HS-27A (cell line): ENCODE measurements at regions not wholly inside any gene's neighbourhood (a gene's known extent, or its start where the extent isn't known, plus 50 kb on each side); places are given as distances from the start of the nearest gene placed in this dataset.

Experiments used
- DNase-seq: peaks from one replicate; pipeline ENCODE4 v3.0.0-alpha.2; 2012; ENCODE audit warnings: low read depth, missing footprints

DNA sequence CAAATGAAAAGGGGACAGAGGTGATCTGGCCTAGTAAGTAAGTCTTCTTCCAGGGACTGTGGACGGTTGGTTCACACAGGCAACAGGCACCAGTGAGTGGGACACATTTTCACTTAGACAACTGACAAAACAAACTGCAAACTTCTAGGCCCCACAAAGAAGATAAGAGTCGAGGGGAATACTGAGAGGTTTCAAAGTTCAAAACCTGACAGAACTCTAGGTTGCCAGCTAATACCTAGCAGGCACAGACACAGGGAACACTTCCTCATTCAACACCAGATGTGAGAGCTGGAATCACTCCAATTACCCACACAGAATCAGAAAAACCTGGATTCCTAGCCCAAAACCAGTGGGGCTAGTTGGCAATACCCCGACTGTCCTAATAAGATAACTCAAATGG lies 621.7 kb downstream of the ZPLD1 start:
- DNase-seq, result no peak

DNA sequence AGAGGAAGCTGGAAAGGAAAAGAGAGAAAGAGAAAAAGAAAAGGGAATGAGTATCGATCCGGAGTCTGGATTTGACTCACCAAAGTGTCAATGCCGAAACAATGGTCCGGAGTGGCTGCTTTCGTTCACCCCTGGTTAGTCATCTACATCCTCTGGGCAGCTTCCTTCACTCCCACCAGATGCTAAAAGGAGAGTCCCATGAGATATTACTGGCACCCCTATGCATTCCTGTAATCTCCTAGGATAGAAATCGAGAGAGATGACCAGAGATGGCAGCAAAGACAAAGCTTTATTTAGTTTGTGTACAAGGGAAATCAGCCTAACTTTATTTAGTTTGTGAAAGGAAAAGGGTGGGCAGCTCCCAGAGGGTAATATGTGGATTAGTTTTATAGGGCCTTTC lies 622.2 kb downstream of the ZPLD1 start:
- DNase-seq, result no peak

DNA sequence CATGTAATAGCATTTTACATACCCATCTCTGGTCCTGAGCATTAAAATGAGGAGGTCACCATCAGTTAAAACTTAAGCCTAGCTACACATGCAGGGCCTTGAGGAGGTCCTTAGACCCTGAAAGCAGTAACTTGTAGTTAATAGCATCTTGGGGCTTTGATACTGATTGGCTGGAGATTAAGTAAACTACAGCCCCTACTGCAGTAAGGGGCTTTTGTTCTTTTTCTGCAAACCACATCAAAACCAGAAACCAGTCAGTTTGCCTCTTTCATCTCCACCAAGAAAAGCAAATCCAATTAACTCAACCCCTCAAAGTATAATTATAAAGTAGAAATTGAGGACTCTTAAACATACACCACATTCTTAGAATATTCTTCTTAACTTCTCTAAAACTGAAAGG lies 622.7 kb downstream of the ZPLD1 start:
- no peak for DNase-seq

DNA sequence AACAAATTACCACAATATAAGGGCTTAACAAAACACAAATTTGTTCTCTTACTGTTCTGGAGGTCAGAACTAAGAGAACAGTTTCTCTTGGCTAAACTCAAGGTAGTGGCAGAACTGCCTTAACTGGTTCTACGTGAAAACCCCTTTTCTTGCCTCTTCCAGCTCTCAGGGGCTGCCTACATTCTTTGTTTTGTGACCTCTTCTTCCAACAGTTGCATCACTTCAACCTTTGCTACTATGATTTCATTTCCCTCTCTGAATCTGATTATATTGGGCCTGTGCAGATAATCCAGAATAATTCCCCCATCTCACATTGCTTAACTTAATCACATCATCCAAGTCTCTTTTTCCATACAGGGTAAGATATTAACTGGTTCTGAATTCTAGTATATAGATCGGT lies 624.6 kb downstream of the ZPLD1 start:
- no peak for DNase-seq

DNA sequence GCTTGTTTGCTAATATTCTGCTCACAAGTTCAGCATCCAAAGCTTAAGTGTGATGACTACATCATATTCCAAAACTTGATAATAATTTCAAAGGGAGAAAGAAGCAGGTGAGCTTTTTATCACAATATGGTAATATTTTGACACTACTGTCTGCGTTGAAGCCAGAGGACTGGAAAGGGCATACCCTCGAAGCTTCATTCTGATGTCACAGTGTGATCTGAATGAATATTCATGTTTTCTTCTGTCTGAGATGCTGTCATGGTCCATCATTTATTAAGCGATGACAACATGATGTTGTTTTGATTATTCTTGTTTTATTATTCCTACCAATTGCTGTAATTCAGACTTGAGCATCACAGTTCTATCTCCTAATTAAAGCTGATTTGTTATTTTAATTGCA lies 625.4 kb downstream of the ZPLD1 start:
- DNase-seq, result no peak

DNA sequence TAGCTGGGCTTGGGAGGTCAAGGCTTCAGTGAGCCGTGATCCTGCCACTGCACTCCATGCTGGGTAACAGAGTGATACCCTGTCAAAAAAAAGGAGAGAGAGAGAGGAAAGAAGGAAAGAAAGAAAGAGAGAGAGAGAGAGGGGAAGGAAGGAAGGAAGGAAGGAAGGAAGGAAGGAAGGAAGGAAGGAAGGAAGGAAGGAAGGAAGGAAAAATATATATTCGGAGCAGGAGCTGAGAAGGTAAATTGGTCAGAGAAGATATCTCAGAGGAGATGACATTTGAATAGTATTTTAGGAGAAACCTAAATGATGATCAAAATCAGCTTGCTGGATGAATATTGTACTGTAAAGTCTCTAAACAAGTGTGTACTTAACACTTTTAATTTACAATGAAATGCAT lies 633.1 kb downstream of the ZPLD1 start:
- no peak for DNase-seq

DNA sequence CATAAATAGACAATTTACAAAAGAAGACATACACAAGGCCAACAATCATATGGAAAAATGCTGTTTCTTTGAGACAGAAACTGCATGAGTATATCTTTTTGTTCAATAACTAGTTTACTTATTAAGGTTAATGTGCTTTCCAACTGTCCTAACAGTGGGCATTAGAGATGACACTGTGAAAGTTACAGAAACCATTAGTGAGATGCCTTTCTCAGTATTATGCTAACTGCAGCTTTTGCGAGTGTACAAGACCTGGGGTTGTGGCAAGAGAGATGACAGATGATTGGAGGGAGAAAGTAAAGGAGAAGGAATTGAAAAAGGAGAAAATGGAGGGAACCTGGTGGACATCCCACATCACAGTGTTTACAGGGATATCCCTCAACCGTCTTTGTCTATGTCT lies 640.5 kb downstream of the ZPLD1 start:
- DNase-seq, result no peak

DNA sequence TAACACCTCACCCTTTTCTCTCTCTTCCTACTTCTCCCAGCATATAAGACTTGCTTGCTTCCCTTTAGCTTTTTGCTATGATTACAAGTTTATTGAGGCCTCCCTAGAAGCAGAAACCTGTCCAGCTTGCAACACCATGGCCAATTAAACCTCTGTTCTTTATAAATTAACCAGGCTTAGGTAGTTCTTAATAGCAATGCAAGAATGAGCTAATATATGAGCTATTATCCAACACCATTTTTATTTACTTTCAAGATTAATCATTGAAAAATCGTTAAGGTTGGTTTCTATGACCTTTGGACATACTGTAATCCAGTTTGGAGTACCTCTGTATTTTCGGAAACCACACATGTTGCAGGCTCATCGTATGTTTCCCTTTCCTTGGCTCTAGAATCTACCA lies 643.1 kb downstream of the ZPLD1 start:
- no peak for DNase-seq

DNA sequence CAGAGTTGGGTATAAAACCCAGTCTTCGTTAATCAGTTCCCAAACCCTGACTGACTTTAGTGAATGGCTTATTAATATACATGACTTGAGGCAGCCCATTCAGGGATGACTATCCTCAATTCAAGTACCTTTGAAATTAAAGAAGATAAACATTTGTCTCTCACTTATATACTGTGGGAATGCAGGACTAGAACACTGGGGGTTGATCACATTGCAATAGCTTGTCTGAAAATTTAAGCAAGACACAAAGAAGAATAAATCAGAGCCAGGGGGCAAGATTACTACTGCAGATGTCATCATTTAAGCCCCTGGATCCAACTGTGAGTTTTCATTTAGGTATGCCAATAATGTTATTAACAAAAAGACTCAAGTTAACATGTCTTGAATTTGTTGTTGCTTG lies 647.7 kb downstream of the ZPLD1 start:
- DNase-seq, result no peak

DNA sequence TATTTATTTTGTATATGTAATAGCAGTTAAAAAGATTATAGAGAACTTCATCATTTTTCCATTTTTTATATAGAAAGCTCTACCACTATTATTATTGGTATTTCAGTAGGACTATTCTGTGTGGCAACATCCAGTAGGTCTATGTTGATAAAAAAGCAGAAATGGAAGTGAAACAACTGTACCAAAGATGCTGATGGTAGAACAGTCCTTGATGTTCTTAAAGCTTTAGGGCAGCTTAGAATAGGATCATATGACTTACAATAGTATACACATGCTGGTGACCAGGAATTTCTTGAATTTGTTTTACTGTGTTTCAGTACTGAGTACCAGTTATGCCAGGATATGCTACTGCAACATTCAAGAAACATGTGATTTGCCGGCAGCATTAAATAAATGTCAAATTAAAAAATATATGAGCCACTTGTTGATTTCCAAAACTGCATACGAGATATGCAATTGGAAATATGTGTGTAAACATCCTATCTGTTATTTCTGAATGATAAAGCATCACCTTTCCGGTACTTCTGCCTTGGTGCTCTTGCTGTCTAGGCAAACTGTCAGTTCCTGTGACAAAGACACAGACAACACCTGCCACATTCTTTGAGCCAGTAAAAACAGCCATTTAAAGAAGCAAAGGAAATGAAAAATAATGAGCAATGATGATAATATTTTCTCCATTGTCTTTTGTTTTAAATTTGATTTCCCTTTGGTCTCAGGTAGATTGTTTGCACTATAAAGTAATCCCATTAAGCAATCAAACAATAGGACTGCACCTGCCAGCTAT lies 649.2 kb downstream of the ZPLD1 start:
- no peak for DNase-seq

DNA sequence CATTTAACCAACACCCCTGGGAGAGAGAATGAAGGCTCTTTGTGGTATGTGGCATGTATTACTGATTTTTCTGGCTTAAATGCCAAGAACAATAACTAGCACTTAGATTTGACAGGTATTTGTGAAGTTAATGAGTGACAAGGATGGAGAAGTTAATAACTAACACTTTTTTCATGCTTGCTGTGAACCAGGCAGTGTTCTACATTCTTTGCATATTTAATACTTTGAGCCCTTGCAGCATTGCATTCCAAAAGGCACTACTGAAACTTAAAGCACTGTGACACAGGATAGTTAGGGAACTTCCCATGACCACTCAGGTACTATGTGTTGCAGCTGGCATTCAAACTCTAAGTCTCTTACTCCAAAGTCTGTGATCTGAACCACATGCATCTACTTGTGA lies 650.6 kb downstream of the ZPLD1 start:
- DNase-seq, result no peak

DNA sequence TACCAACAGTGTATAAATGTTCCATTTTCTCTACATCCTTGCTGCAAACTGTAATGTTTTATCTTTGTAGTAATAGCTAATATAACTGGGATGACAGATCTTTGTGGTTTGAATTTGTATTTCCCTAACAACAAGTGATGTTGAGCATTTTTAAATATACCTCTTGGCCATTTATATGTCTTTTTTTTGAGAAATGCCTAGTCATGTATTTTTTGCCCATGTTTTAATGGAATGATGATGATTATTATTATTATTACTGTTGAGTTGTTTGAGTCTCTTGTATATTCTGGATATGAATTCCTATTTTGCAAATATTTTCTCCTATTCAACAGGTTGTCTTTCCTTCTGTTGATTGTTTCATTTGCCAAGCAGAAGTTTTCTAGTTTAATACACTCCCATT lies 654.9 kb downstream of the ZPLD1 start:
- DNase-seq, result no peak

DNA sequence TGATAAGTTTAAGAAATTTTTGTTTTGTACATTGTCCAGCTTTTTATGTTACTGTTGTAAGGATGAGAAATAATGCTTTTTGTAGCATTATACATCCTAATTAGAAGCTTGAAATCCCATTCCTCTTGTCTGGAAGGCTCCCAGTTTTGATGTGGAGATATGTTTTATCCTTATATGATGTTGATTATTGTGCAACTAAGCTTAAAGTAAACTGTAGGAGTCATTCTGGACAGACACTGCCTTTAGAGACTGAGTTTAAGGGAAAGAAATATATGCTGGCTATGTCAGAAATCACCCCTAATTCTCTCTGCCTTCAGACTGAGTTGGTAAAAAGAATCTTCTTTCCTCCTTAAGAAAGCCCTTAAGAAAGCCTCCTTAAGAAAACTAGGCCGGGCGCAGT lies 670.4 kb downstream of the ZPLD1 start:
- DNase-seq, result no peak

DNA sequence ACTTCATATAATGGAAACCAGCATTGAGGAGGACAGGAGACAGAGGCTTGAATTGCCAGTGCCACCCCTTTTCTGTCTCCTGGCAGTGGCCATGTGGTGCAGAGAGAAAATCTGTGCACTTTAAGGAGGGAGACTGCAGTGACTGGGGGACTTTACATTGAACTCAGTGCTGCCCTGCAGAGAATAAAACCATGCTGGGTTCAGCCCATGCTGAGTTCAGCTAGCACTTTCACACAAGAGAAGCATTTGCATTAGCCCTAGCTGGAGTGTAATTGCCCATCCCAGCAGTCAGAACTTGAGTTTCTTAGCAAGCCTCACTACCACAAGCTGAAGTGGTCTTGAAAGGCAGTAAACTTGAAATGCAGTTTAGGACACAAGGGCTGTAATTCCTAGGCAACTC lies 677.5 kb downstream of the ZPLD1 start:
- no peak for DNase-seq

DNA sequence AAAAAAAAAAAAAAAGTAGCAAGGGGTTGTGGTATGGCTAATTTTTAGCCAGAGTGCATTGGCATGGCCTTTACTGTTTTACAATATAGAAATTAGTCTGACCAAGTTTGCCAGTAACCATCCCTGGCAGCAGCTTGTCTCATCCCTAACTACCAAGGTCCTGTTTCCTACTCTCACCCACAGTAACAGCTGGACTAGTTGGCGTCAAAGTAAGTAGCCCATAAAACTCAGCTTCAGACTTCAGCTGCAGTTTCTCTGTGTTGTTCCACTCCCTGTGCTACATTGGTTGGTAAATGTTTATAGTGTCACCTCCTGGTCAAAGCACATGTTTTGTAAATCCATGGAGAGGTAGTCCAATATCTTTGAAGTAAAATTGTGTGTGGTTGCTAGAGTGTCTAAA lies 691.3 kb downstream of the ZPLD1 start:
- no peak for DNase-seq

DNA sequence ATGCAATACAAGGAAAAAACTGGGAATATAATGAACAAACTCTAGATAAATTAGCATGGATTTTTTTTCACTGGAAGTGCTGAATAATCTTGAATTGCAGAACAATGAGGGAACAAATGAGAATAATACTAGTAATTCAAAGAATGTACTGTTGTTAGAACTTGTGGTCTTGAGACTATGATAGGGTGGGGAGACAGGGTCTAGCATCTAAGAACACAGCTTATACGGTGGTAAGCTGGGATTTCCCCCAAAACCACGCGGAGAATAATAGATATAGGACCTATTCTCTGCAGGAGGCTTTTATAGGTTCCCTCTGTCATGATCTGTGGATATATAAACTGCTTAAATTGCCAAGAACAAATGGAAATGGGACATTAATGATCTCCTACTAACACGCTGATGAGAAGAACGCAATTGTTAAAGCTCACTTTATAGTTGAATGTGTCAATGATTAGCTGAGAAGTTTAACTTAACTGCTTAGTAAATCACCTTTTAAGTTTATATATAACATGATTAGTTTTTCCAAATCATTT lies 692.3 kb downstream of the ZPLD1 start:
- DNase-seq, result no peak

DNA sequence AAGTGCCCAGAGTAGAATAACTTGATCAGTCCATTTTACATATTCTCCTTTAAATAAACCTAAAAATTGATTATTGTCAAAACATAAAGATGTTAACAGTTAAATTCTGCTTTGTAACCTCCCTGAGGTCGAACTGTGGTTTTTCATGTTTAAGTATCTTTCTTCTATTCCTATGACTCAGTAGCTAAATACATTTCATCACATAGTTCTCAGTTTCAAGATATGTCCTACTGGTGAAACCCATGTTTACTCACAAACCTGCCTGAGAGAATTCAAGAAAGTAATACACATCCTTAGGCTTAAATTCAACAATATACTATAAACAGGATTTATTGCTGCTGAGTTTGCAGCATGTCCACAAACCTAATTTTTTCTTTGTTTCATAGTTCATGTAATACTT lies 692.9 kb downstream of the ZPLD1 start:
- no peak for DNase-seq

DNA sequence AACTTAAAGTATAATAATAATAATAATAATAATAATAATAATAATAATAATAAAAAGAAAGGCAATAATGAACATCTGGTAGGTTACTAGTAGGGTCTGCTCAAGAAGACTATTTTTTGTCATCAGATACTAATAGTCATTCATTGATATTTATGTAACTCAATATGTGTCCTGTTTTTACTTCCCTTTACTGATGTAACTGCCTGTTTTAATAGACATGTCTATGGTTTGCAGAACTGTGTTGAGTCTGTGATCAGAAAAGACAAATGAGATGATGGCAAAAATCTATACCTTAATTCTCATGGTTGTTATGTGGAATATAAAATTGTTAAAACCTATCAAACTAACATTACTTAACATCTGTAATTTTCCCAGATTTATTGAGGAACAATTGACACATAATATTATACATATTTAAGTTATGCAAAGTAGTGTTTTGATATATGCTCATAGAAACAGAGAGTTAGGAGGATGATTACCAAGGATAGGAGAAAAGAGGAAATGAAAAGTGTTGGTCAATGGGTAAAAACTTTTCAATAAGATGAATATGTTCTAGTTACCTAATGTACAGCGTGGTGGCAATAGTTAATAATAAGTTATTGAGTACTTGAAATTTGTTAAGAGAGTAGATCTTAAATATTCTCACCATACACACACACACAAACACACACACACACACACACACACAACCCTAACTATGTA lies 699.4 kb downstream of the ZPLD1 start:
- no peak for DNase-seq

DNA sequence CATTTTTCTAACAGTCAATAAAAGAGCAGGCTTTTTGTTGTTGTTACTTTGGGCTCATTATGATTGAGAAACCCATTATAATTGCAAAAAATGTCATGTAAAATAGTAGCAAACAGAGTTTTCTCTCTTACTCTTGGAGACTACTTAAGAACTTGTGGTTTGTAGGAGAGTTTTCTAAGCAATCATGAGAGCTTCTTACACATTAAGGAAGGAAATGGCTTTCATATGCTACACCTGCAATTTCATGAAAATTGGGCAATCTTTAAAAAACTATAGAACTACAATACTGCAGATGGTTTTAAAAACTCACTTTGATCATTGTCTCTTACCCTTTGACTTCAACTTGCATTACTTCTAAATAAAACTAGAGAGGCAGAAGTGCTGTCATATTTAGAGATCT lies 701.8 kb downstream of the ZPLD1 start:
- no peak for DNase-seq

DNA sequence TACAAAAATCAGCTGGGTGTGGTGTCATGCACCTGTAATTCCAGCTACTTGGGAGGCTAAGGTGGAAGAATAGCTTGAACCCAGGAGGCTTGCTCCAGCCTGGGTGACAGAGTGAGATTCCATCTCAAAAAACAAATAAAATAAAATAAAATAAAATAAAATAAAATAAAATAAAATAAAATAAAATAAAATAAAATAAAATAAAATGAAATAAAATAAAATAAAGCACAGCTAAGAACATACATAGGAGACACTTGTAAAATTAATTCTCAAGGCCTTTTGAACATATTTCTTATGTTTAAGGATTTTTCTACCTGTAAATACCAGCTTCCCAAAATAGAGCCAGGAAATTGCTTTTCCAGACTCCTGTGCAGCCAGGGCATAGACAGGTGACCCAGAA lies 703.0 kb downstream of the ZPLD1 start:
- no peak for DNase-seq

DNA sequence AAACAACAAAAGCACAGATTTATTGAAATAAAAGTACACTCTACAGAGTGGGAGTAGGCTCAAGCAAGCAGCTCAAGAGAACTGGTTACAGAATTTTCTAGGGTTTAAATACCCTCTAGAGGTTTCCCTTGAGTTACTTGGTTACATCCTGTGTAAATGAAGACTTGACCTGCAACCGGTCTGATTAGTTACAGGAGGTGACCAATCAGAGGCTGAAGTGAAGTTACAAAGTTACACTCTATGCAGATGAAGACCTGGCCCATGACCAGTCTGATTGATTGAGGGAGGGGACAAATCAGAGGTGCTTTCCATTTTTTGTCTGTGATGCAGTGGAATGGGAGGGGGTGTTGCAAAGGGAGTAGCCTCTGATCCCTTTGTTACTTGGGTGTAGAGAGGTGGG lies 723.4 kb downstream of the ZPLD1 start:
- DNase-seq, result no peak

DNA sequence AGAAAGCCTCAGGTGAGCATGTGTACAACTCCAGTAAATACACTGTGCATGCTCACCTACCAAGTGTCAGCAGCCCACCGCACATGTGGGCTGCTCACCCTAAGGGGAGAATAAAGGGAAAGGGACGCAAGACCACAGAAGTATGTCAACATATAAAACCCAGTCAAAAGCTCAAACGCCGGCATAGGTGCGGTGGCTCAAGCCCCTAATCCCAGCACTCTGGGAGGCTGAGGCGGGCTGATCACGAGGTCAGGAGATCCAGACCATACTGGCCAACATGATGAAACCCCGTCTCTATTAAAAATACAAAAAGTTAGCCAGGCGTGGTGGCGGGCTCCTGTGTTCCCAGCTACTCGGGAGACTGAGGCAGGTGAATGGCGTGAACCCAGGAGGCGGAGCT lies 732.1 kb downstream of the ZPLD1 start:
- DNase-seq, result no peak

DNA sequence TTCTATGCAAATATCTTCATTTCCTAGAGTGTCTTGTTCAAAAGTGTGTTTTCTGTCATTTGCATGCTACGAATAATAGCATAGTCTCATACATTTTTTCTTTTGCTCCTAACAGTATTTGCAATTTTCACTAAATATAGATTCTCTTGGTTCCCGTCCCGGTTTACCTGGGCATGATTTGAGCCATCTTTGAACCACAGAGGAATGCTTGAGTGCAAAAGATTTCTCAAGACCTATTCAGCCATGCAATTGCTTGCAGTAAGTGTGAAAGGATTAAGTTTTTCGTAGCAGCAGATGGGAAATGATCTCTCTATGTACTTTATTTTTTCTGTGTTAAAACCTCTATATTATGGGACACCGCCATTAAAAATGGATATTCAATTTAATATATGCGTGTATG lies 733.0 kb downstream of the ZPLD1 start:
- no peak for DNase-seq

DNA sequence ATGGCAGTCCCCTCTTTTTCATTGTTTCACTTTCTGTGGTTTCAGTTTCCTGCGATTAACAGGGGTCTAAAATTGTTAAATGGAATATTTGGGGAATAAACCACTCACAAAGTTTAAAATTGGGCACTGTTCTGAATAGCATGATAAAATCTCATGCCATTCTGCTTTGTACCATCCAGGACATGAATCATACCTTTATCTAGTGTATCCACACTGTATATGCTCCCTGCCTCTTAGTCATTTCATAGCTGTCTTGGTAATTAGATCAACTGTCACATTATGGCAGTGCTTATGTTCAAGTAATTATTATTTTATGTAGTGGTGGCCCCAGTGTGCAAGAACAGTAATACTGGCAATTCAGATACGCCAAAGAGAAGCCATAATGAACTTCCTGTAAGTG lies 734.5 kb downstream of the ZPLD1 start:
- DNase-seq, result no peak
